Parathyroid adenoma (tissue), 2 donors: ENCODE measurements at regions not wholly inside any gene's neighbourhood (a gene's known extent, or its start where the extent isn't known, plus 50 kb on each side); places are given as distances from the start of the nearest gene placed in this dataset.

Experiments
- H2AFZ ChIP-seq: fragments of 300-600 bp; sonication (generic); one replicate; pipeline ENCODE4 v1.7.0; 2017; ENCODE audit warnings: antibody characterized with exemption, mild to moderate bottlenecking
- H3K27ac ChIP-seq: fragments of 300-600 bp; sonication (generic); one replicate; pipeline ENCODE4 v1.7.0; 2017
- H3K27me3 ChIP-seq: fragments of 300-600 bp; sonication (generic); one replicate; pipeline ENCODE4 v1.7.0; 2017; ENCODE audit warnings: low read length; ENCODE audit not compliant: control insufficient read depth, insufficient read depth
- H3K36me3 ChIP-seq: fragments of 300-600 bp; sonication (generic); one replicate; pipeline ENCODE4 v1.7.0; 2017; ENCODE audit warnings: low read length; ENCODE audit not compliant: control insufficient read depth, insufficient read depth
- H3K4me1 ChIP-seq: fragments of 300-600 bp; sonication (generic); one replicate; pipeline ENCODE4 v1.7.0; 2017; ENCODE audit warnings: control low read depth
- H3K4me2 ChIP-seq: fragments of 300-600 bp; sonication (generic); one replicate; pipeline ENCODE4 v1.7.0; 2017; ENCODE audit warnings: low read length
- H3K4me3 ChIP-seq: fragments of 300-600 bp; sonication (generic); one replicate; pipeline ENCODE4 v1.7.0; 2017; ENCODE audit warnings: low read depth, low read length
- H3K79me2 ChIP-seq: fragments of 300-600 bp; sonication (generic); one replicate; pipeline ENCODE4 v1.7.0; 2017; ENCODE audit warnings: control low read depth
- H3K9ac ChIP-seq: fragments of 300-600 bp; sonication (generic); one replicate; pipeline ENCODE4 v1.7.0; 2017; ENCODE audit warnings: mild to moderate bottlenecking
- H3K9me3 ChIP-seq: fragments of 300-600 bp; sonication (generic); one replicate; pipeline ENCODE4 v1.7.0; 2017; ENCODE audit warnings: low read length; ENCODE audit not compliant: control insufficient read depth
- CTCF ChIP-seq: fragments of 300-600 bp; sonication (generic); IDR thresholded peaks from one replicate; pipeline ENCODE4 v1.7.0; 2017; ENCODE audit warnings: antibody characterized with exemption, mild to moderate bottlenecking
- donor health status: primary hyperparathyroidism.

GRCh38 chr13:99816321-99816720, 155.2 kb downstream of the ZIC5 start:
- Histone ChIP-seq H3K4me1 (peaks cover 3% of the 10 kb centered on the region), H3K27me3 (no peaks in the 10 kb centered on the region), H3K27ac (no peak overlapping the region), H3K79me2 (no peaks in the 10 kb centered on the region), H3K9me3 (no peaks in the 10 kb centered on the region), H3K4me3 (no peak overlapping the region), H2AFZ (no peak overlapping the region), H3K4me2 (no peak overlapping the region), H3K9ac (no peak overlapping the region), H3K36me3 (no peaks in the 10 kb centered on the region)
- no peak for TF ChIP-seq CTCF

GRCh38 chr13:99813336-99814095, 158.1 kb downstream of the ZIC5 start:
- no peak overlapping the region for H3K4me3 ChIP-seq
- no peak for TF ChIP-seq CTCF

GRCh38 chr13:99812625-99813024, 158.9 kb downstream of the ZIC5 start:
- H3K4me3 ChIP-seq, result no peak overlapping the region
- H2AFZ ChIP-seq, result no peak overlapping the region
- no peaks in the 10 kb centered on the region for H3K36me3 ChIP-seq
- H3K27ac ChIP-seq, result no peak overlapping the region
- H3K79me2 ChIP-seq, result no peaks in the 10 kb centered on the region
- H3K27me3 ChIP-seq, result no peaks in the 10 kb centered on the region
- H3K9ac ChIP-seq, result no peak overlapping the region
- peaks cover 3% of the 10 kb centered on the region for H3K4me1 ChIP-seq
- peak overlapping the region; percentile 58 for H3K4me2 ChIP-seq
- TF ChIP-seq CTCF, result no peak
- H3K9me3 ChIP-seq, result no peaks in the 10 kb centered on the region

More at GRCh38 chr13:99813336-99814095, 158.1 kb downstream of the ZIC5 start:
- Histone ChIP-seq H2AFZ (no peak overlapping the region), H3K9ac (no peak overlapping the region), H3K4me2 (peak overlapping the region; percentile 58), H3K79me2 (no peaks in the 10 kb centered on the region), H3K36me3 (no peaks in the 10 kb centered on the region), H3K27ac (no peak overlapping the region), H3K27me3 (no peaks in the 10 kb centered on the region), H3K4me1 (peaks cover 3% of the 10 kb centered on the region), H3K9me3 (no peaks in the 10 kb centered on the region)

- H3K27ac ChIP-seq, result no peak overlapping the region
Measured at GRCh38 chr13:99811067-99811700, 160.4 kb downstream of the ZIC5 start.

More at GRCh38 chr13:99811067-99811700, 160.4 kb downstream of the ZIC5 start:
- no peaks in the 10 kb centered on the region for H3K9me3 ChIP-seq
- peak overlapping the region; percentile 37 for H3K4me2 ChIP-seq
- no peak overlapping the region for H3K9ac ChIP-seq
- H3K79me2 ChIP-seq, result no peaks in the 10 kb centered on the region
- no peaks in the 10 kb centered on the region for H3K27me3 ChIP-seq
- peaks cover 3% of the 10 kb centered on the region for H3K4me1 ChIP-seq
- no peaks in the 10 kb centered on the region for H3K36me3 ChIP-seq
- no peak overlapping the region for H2AFZ ChIP-seq
- no peak for TF ChIP-seq CTCF
- peak overlapping the region; percentile 6 for H3K4me3 ChIP-seq
